Astrocyte of the cerebellum (primary cell): ENCODE measurements at regions not wholly inside any gene's neighbourhood (a gene's known extent, or its start where the extent isn't known, plus 50 kb on each side); places are given as distances from the start of the nearest gene placed in this dataset.

Source experiments
- DNase-seq: peaks from one replicate; pipeline ENCODE4 v3.0.0-alpha.2; 2011; ENCODE audit warnings: low read depth
- H3K4me3 ChIP-seq: 2 replicates; pipeline ENCODE4 v1.5.1; 2011; ENCODE audit warnings: mild to moderate bottlenecking, low read depth, low read length, moderate library complexity
- in situ Hi-C: cut with HindIII; loops from 2 replicates; pipeline ENCODE4 v1.10.0; 2017; ENCODE audit warnings: low sequenced_read_pairs
- TF ChIP-seq, protein P1 (sequence below): IDR thresholded peaks from 2 replicates; pipeline ENCODE4 v1.5.1; 2012; ENCODE audit warnings: low read length, low read depth, moderate library complexity, mild to moderate bottlenecking; ENCODE audit errors: missing control alignments

- TF ChIP-seq, protein P1, sequence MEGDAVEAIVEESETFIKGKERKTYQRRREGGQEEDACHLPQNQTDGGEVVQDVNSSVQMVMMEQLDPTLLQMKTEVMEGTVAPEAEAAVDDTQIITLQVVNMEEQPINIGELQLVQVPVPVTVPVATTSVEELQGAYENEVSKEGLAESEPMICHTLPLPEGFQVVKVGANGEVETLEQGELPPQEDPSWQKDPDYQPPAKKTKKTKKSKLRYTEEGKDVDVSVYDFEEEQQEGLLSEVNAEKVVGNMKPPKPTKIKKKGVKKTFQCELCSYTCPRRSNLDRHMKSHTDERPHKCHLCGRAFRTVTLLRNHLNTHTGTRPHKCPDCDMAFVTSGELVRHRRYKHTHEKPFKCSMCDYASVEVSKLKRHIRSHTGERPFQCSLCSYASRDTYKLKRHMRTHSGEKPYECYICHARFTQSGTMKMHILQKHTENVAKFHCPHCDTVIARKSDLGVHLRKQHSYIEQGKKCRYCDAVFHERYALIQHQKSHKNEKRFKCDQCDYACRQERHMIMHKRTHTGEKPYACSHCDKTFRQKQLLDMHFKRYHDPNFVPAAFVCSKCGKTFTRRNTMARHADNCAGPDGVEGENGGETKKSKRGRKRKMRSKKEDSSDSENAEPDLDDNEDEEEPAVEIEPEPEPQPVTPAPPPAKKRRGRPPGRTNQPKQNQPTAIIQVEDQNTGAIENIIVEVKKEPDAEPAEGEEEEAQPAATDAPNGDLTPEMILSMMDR, result no peak
- in situ Hi-C loops, result no loop called here
Measured at GRCh38 chr10:128964100-128964403, 503.0 kb upstream of the MGMT start.

GRCh38 chr10:128967980-128968756 is 498.9 kb upstream of the MGMT start:
- in situ Hi-C loops, result no loop called here
- TF ChIP-seq, protein P1, result no peak
- no peak for DNase-seq
- H3K4me3 ChIP-seq, result no peak overlapping the region

More at GRCh38 chr10:128964100-128964403, 503.0 kb upstream of the MGMT start:
- no peak overlapping the region for H3K4me3 ChIP-seq
- no peak for DNase-seq

DNA sequence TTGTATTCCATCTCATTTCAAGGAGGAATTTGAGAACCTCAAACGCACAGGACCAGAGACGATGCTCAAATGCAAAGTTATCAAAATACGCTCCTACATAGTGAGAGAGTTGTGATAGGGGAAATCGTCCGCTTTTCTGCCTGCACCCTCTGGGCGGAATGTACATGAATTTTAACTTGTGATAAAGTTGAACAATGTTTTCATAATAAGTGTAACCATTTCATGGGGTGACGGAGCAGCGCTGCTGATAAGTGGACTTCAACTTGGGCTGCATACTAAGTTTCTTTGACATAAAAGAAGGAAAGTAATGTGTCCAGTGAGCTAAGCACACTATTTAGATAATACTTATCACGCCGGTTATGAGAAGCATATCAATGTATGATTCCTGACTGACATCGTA is 497.5 kb upstream of the MGMT start:
- no peak overlapping the region for H3K4me3 ChIP-seq
- no peak for DNase-seq
- TF ChIP-seq, protein P1, result no peak
- in situ Hi-C loops, result no loop called here

GRCh38 chr10:128971374-128972035 is 495.5 kb upstream of the MGMT start:
- in situ Hi-C loops, result no loop called here
- H3K4me3 ChIP-seq, result no peak overlapping the region
- no peak for DNase-seq
- TF ChIP-seq, protein P1, result no peak

- TF ChIP-seq, protein P1, result no peak
- in situ Hi-C loops, result no loop called here
Measured at GRCh38 chr10:128972036-128972405, 495.0 kb upstream of the MGMT start.

DNA sequence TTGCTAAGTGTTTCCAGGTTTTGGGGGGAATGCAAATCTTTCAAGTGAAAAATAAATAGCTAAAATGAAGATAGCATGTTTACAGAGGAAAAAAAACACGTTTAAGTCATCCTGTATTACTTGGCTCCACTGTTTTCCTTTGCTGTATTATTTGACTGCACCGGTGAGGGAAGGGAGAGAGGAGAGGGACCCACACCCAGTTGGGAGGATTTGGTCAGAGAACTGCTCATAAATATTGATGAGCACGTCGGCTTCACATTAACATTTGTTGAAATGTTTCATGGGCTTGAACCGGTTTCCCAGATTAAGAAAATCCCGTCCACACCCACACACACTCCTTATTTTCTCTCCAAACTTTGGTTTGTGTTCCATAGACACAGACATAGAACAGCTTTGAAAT is 493.8 kb upstream of the MGMT start:
- in situ Hi-C loops, result no loop called here
- TF ChIP-seq, protein P1, result no peak
- H3K4me3 ChIP-seq, result no peak overlapping the region
- no peak for DNase-seq

More at GRCh38 chr10:128972036-128972405, 495.0 kb upstream of the MGMT start:
- DNase-seq, result no peak
- H3K4me3 ChIP-seq, result no peak overlapping the region
